Astrocyte (in vitro differentiated cells and primary cell): ENCODE measurements at regions not wholly inside any gene's neighbourhood (a gene's known extent, or its start where the extent isn't known, plus 50 kb on each side); places are given as distances from the start of the nearest gene placed in this dataset.
A peak's percentile ranks its signal among the peaks of the same experiment; 100 is the strongest.

Source experiments
- DNase-seq: peaks from one replicate; pipeline ENCODE4 v3.0.0-alpha.2; 2010; ENCODE audit warnings: low read depth
- FAIRE-seq: peaks from 2 replicates; lab custom pipeline; 2011; peaks lifted over from hg19 to GRCh38; lab: Jason Lieb, UNC
- H2AFZ ChIP-seq: 2 replicates; pipeline ENCODE4 v1.6.0; 2012; ENCODE audit warnings: low read depth, low read length, inconsistent platforms
- H3K27ac ChIP-seq: 2 replicates; pipeline ENCODE4 v1.5.1; 2011; ENCODE audit warnings: low read depth, low read length, inconsistent platforms
- H3K27me3 ChIP-seq: 2 replicates; pipeline ENCODE4 v1.6.0; 2011; ENCODE audit warnings: low read length, inconsistent platforms; ENCODE audit not compliant: insufficient read depth
- H3K36me3 ChIP-seq: 2 replicates; pipeline ENCODE4 v1.5.1; 2011; ENCODE audit warnings: low read length, inconsistent platforms; ENCODE audit not compliant: insufficient read depth
- H3K4me1 ChIP-seq: 2 replicates; pipeline ENCODE4 v1.5.1; 2011; ENCODE audit warnings: low read length, inconsistent platforms; ENCODE audit not compliant: insufficient read depth
- H3K4me2 ChIP-seq: 2 replicates; pipeline ENCODE4 v1.6.0; 2012; ENCODE audit warnings: low read length, inconsistent platforms
- H3K4me3 ChIP-seq: 2 replicates; pipeline ENCODE4 v1.5.1; 2011; ENCODE audit warnings: low read depth, mild to moderate bottlenecking, low read length, inconsistent platforms; ENCODE audit not compliant: insufficient read depth
- H3K79me2 ChIP-seq: 2 replicates; pipeline ENCODE4 v1.6.0; 2012; ENCODE audit warnings: mild to moderate bottlenecking, low read length, inconsistent platforms; ENCODE audit not compliant: insufficient read depth
- H3K9ac ChIP-seq: 2 replicates; pipeline ENCODE4 v1.6.0; 2012; ENCODE audit warnings: mild to moderate bottlenecking, low read length, inconsistent platforms
- H3K9me3 ChIP-seq: 2 replicates; pipeline ENCODE4 v1.5.1; 2012; ENCODE audit warnings: low read depth, mild to moderate bottlenecking, low read length, inconsistent platforms; ENCODE audit not compliant: insufficient read depth
- H4K20me1 ChIP-seq: 2 replicates; pipeline ENCODE4 v1.6.0; 2012; ENCODE audit warnings: low read length, inconsistent platforms; ENCODE audit not compliant: insufficient read depth
- H3K27ac Mint-ChIP-seq: one replicate; pipeline ENCODE4 v1.8.0; 2021; ENCODE audit warnings: mild to moderate bottlenecking, mixed read lengths; ENCODE audit not compliant: unreplicated experiment
- H3K27me3 Mint-ChIP-seq: one replicate; pipeline ENCODE4 v1.8.0; 2021; ENCODE audit warnings: low read depth, mixed read lengths; ENCODE audit not compliant: unreplicated experiment
- H3K36me3 Mint-ChIP-seq: one replicate; pipeline ENCODE4 v1.8.0; 2021; ENCODE audit warnings: low read depth, mixed read lengths; ENCODE audit not compliant: unreplicated experiment
- H3K4me1 Mint-ChIP-seq: one replicate; pipeline ENCODE4 v1.8.0; 2021; ENCODE audit warnings: low read depth, mixed read lengths; ENCODE audit not compliant: unreplicated experiment
- H3K4me3 Mint-ChIP-seq: one replicate; pipeline ENCODE4 v1.8.0; 2021; ENCODE audit warnings: mild to moderate bottlenecking, moderate library complexity, mixed read lengths; ENCODE audit not compliant: unreplicated experiment
- H3K9me3 Mint-ChIP-seq: one replicate; pipeline ENCODE4 v1.8.0; 2021; ENCODE audit warnings: mild to moderate bottlenecking, mixed read lengths; ENCODE audit not compliant: unreplicated experiment
- EZH2 ChIP-seq: IDR thresholded peaks from 2 replicates; pipeline ENCODE4 v1.6.1; 2012; ENCODE audit warnings: mild to moderate bottlenecking, low read length, inconsistent platforms; ENCODE audit not compliant: insufficient read depth
- TF ChIP-seq, protein P1 (sequence below): IDR thresholded peaks from 2 replicates; pipeline ENCODE4 v1.5.1; 2011; ENCODE audit warnings: low read depth, mild to moderate bottlenecking, inconsistent platforms, low read length, moderate library complexity; ENCODE audit not compliant: insufficient read depth

DNA sequence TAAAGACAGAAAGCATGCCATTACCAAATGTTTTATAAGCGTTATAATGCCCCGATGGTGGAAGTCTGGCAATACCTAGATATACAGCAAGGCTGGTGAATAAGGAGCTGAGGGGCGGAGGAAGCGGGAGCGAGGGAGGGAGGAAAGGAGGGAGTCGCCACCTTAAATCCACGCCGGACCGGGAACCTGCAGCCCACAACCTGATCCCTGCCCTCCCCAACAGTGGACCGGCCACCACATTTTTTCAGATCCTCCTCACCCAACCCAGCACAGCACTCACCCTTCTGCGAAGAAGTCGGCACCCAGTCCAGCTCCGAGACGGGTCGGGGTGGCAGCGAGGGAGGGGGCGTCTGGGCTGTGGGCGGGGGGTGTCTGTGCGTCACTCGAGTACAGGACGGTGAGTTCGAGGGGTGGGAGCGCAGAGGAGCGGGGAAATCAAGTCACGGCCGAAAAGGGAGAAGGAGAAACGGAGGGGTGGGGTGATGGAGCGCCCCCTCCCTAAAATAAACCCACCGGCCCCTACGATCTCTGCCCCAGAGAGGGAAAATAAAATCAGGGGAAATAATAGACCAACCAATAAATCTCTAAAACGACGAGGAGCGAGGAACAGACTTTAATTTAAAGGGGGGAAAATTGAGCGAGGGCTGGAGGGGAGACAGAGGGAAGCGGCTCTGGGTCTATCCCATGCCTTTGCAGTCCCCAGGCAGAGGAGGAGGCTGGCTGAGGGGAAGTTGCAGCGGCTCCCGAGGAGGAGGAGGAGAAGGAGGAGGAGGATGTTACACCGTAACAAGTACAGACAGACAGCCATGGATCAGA is 96.5 kb upstream of the SERTAD2 start:
- H3K9me3 Mint-ChIP-seq = no peaks in the 10 kb centered on the region
- H3K27ac Mint-ChIP-seq = peak overlapping the region; percentile 88
- peak; percentile 45 for DNase-seq

DNA sequence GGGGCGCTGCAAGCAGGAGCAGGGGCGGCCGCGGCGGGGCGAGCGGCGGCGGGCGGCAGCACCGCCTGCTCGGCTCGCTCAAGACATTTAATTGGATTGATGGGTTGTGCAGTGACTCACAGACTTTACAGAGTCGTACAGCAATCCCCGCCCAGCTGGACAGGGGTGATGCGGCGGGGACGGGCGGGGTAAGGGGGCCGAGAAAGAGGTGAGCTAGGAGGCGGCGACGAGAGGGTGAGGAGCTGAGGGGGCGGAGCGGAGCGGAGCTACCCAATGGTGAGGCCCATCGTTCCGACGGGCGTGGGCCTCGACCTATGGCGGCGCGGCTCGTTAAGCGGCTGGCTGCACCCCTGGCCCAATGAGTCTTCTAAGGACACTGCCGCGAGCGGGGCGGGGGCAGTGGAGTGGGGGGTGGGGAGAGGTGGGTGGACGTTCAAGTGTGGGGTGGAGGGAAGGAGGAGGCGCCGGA is 97.1 kb upstream of the SERTAD2 start:
- DNase-seq (no peak), FAIRE-seq (no peak)
- H3K4me1 ChIP-seq = peaks cover 9% of the 10 kb centered on the region
- peak overlapping the region; percentile 95 for H3K9ac ChIP-seq
- peak overlapping the region; percentile 87 for H3K27ac ChIP-seq
- H3K79me2 ChIP-seq = peaks cover 4% of the 10 kb centered on the region
- TF ChIP-seq EZH2 = no peak
- TF ChIP-seq, protein P1, sequence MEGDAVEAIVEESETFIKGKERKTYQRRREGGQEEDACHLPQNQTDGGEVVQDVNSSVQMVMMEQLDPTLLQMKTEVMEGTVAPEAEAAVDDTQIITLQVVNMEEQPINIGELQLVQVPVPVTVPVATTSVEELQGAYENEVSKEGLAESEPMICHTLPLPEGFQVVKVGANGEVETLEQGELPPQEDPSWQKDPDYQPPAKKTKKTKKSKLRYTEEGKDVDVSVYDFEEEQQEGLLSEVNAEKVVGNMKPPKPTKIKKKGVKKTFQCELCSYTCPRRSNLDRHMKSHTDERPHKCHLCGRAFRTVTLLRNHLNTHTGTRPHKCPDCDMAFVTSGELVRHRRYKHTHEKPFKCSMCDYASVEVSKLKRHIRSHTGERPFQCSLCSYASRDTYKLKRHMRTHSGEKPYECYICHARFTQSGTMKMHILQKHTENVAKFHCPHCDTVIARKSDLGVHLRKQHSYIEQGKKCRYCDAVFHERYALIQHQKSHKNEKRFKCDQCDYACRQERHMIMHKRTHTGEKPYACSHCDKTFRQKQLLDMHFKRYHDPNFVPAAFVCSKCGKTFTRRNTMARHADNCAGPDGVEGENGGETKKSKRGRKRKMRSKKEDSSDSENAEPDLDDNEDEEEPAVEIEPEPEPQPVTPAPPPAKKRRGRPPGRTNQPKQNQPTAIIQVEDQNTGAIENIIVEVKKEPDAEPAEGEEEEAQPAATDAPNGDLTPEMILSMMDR = peak; percentile 1
- no peaks in the 10 kb centered on the region for H3K27me3 ChIP-seq
- peak overlapping the region; percentile 99 for H3K4me2 ChIP-seq
- peak overlapping the region; percentile 86 for H2AFZ ChIP-seq
- Mint-ChIP-seq H3K36me3 (no peaks in the 10 kb centered on the region), H3K9me3 (peaks cover 2% of the 10 kb centered on the region), H3K27ac (peak overlapping the region; percentile 58), H3K27me3 (no peaks in the 10 kb centered on the region), H3K4me3 (peak overlapping the region; percentile 92), H3K4me1 (peaks cover 15% of the 10 kb centered on the region)
- H3K36me3 ChIP-seq = no peaks in the 10 kb centered on the region
- H3K4me3 ChIP-seq = peak overlapping the region; percentile 82
- H3K9me3 ChIP-seq = no peaks in the 10 kb centered on the region
- H4K20me1 ChIP-seq = no peaks in the 10 kb centered on the region

More for the DNA sequence above, 96.5 kb upstream of the SERTAD2 start:
- Mint-ChIP-seq H3K4me1 (peaks cover 18% of the 10 kb centered on the region), H3K4me3 (peak overlapping the region; percentile 92), H3K36me3 (no peaks in the 10 kb centered on the region), H3K27me3 (no peaks in the 10 kb centered on the region)
- H3K4me1 ChIP-seq = peaks cover 9% of the 10 kb centered on the region
- H3K4me3 ChIP-seq = peak overlapping the region; percentile 82
- no peaks in the 10 kb centered on the region for H4K20me1 ChIP-seq
- H3K9me3 ChIP-seq = no peaks in the 10 kb centered on the region
- peaks cover 4% of the 10 kb centered on the region for H3K79me2 ChIP-seq
- no peak for FAIRE-seq
- H3K27ac ChIP-seq = peak overlapping the region; percentile 87
- H3K4me2 ChIP-seq = peak overlapping the region; percentile 99
- H3K9ac ChIP-seq = peak overlapping the region; percentile 95
- H2AFZ ChIP-seq = peak overlapping the region; percentile 86
- H3K36me3 ChIP-seq = no peaks in the 10 kb centered on the region
- no peaks in the 10 kb centered on the region for H3K27me3 ChIP-seq
- TF ChIP-seq EZH2 = no peak
- TF ChIP-seq, protein P1 = peak; percentile 6
